Body of pancreas (tissue), 4 donors: ENCODE measurements at regions not wholly inside any gene's neighbourhood (a gene's known extent, or its start where the extent isn't known, plus 50 kb on each side); places are given as distances from the start of the nearest gene placed in this dataset.
"Not testable (repeated sequence)": the region's sequence is repeated elsewhere in the genome, so short reads cannot be mapped to it uniquely, and the experiment has no call there.

Experiments used
- ATAC-seq: fragments of 150-250 bp; one replicate; pipeline ENCODE4 v1.9.1; 2016
- DNase-seq, 4 donors: peaks; one replicate each; pipeline ENCODE4 v3.0.0-alpha.2; 2019
- H3K27ac ChIP-seq, 4 donors: fragments of 200-600 bp; sonication (generic); 1 replicate in 3 of 4; 2 replicates in 1 of 4; pipeline versions ENCODE4 v1.5.1 to v1.6.1; 2016 to 2019; ENCODE audit warnings: mild to moderate bottlenecking in 1 of 4, mixed read lengths in 1 of 4, moderate library complexity in 1 of 4
- H3K27me3 ChIP-seq, 2 donors: fragments of 200-600 bp; sonication (generic); one replicate each; pipeline ENCODE4 v1.6.0; 2016; ENCODE audit warnings: mild to moderate bottlenecking in 1 of 2
- H3K36me3 ChIP-seq, 2 donors: fragments of 200-600 bp; sonication (generic); replicated peaks in 1 of 2; 2 replicates each; pipeline ENCODE4 v1.5.1; 2016; ENCODE audit warnings: low read depth in 2 of 2; ENCODE audit not compliant: insufficient read depth in 1 of 2
- H3K4me1 ChIP-seq: fragments of 200-600 bp; sonication (generic); one replicate; pipeline ENCODE4 v1.6.0; 2016
- H3K4me3 ChIP-seq, 2 donors: fragments of 200-600 bp; sonication (generic); 1 replicate in 1 of 2; 2 replicates in 1 of 2; pipeline ENCODE4 v1.5.1; 2016 to 2019
- H3K9me3 ChIP-seq, 3 donors: fragments of 200-600 bp; sonication (generic); 1 replicate in 2 of 3; 2 replicates in 1 of 3; pipeline ENCODE4 v1.5.1; 2016
- POLR2A ChIP-seq, 3 donors: fragments of 450-650 bp; IDR thresholded peaks; one replicate each; pipeline ENCODE4 v1.6.1; 2016; ENCODE audit warnings: antibody characterized with exemption in 3 of 3, mild to moderate bottlenecking in 2 of 3
- WGBS, 2 donors: methylation state at CpG; one replicate each; pipeline ENCODE4 v1.1.5; 2017; 5-methylcytosine and 5-hydroxymethylcytosine counted together
- intact Hi-C: fragments of 100-400 bp; cut with DNase I; formaldehyde crosslinking; loops from one replicate; pipeline ENCODE4 v1.15.1; 2023
- TF ChIP-seq, protein P1 (sequence below), 7 experiments: fragments of 450-650 bp in 4 of 7; fragments of 200-600 bp in 3 of 7; sonication (generic) in 3 of 7; IDR thresholded peaks; one replicate each; pipeline ENCODE4 v1.5.1; 2016 to 2019; ENCODE audit warnings: antibody characterized with exemption in 7 of 7

DNA sequence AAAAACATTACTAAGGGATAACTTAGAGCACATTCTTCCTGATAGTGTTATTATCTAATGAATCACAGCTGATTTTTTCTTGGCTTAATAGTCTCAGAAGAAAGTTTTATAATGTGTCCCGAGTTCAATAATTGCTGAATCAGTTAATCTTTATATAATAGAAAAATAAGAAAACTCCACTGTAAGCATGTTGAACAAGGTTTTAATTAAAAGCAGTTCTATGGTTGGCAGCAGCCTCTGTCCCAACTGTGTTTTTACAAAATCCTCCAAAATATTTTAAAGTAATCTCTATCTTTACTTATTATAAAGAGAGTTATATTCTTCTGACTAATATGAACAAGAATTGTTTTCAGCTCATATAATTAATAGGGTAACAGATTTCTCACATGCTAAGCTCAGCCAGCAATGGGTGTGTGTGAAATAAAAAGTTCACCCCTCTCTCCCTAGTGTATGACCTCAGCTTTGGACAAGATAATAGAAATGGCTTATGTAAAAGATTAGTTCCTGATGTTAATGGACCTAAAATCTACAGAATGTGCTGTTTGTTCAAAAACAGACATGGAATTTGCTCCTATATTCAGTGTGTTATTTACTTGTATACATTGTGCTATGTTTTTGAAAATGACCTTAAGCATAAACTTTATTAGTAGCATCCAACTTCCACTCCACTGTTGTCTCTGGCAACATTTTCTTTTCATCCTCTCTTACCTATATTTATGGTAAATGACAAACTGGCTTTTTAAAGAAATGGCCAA lies 67.1 kb upstream of the DCN start:
- H3K36me3 ChIP-seq: no peaks in the 10 kb centered on the region
- H3K4me3 ChIP-seq: no peak overlapping the region
- WGBS, 2 donors: 63 to 65% methylated on average over 1 of the region's 1 CpG
- no peaks in the 10 kb centered on the region for H3K27me3 ChIP-seq
- no peaks in the 10 kb centered on the region for H3K4me1 ChIP-seq
- TF ChIP-seq, protein P1, sequence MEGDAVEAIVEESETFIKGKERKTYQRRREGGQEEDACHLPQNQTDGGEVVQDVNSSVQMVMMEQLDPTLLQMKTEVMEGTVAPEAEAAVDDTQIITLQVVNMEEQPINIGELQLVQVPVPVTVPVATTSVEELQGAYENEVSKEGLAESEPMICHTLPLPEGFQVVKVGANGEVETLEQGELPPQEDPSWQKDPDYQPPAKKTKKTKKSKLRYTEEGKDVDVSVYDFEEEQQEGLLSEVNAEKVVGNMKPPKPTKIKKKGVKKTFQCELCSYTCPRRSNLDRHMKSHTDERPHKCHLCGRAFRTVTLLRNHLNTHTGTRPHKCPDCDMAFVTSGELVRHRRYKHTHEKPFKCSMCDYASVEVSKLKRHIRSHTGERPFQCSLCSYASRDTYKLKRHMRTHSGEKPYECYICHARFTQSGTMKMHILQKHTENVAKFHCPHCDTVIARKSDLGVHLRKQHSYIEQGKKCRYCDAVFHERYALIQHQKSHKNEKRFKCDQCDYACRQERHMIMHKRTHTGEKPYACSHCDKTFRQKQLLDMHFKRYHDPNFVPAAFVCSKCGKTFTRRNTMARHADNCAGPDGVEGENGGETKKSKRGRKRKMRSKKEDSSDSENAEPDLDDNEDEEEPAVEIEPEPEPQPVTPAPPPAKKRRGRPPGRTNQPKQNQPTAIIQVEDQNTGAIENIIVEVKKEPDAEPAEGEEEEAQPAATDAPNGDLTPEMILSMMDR (IDR thresholded peaks at IDR 0.05): no peak
- no peak for TF ChIP-seq POLR2A (IDR thresholded peaks at IDR 0.05)
- ATAC-seq (no peak), DNase-seq (no peak)
- H3K27ac ChIP-seq: no peak overlapping the region
- no peaks in the 10 kb centered on the region for H3K9me3 ChIP-seq
- intact Hi-C loops: no loop called here

DNA sequence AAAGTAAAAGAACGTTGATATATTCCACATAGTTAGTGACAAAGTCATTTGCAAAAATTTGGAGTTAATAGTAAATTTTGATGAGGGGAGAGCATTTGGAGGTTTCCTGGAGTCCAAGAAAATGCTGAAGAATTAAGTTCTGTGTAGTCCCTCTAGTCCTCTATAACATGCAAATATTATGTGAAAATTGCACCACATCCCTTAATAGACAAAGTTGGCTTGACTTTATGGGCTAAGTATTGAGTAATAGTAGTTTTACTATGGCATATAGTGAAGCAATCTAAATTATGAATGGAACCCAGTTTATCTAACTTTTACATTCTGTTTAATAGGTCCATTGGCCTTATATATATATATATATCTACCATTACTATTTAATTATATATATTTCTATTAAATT lies 66.4 kb upstream of the DCN start:
- H3K4me1 ChIP-seq: no peaks in the 10 kb centered on the region
- TF ChIP-seq, protein P1 (IDR thresholded peaks at IDR 0.05): no peak
- TF ChIP-seq POLR2A (IDR thresholded peaks at IDR 0.05): no peak
- 59 to 65% methylated on average over 1 of the region's 1 CpG for WGBS, 2 donors
- intact Hi-C loops: no loop called here
- H3K36me3 ChIP-seq: no peaks in the 10 kb centered on the region
- no peak overlapping the region for H3K27ac ChIP-seq
- H3K27me3 ChIP-seq: no peaks in the 10 kb centered on the region
- ATAC-seq (no peak), DNase-seq (no peak)
- H3K9me3 ChIP-seq: no peaks in the 10 kb centered on the region
- H3K4me3 ChIP-seq: no peak overlapping the region

DNA sequence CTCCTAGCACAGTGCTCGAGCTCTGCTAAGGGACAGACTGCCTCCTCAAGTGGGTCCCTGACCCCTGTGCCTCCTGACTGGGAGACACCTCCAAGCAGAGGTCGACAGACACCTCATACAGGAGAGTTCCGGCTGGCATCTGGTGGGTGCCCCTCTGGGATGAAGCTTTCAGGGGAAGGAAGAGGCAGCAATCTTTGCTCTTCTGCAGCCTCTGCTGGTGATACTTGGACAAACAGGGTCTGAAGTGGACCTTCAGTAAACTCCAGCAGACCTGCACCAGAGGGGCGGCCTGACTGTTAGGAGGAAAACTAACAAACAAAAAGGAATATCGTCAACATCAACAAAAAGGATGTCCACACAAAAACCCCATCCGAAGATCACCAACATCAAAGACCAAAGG lies 60.6 kb upstream of the DCN start:
- ATAC-seq, H3K4me3 ChIP-seq, H3K9me3 ChIP-seq, H3K36me3 ChIP-seq, H3K27me3 ChIP-seq, H3K4me1 ChIP-seq, DNase-seq, H3K27ac ChIP-seq, intact Hi-C loops: not testable (repeated sequence)
- 72 to 75% methylated on average over 6 of the region's 6 CpGs for WGBS, 2 donors

DNA sequence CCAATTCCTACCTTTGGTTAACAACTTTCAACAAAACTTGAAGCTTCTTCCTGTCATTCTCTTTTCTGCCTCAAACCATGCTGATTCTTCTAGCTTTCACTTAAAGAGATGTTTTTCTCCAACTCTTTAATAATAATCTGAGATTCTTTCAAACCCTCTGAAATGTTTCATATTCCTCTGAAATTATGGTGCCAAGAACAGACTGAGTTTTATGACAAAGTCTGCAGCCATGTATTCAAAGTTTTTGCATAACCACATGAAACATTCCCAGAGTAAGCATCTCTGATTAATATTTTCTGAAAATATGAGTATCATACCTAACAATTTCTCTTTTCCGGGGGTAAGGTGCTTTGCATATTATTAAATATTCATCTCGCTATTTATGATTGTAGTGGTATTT lies 59.1 kb upstream of the DCN start:
- TF ChIP-seq POLR2A (IDR thresholded peaks at IDR 0.05): no peak
- TF ChIP-seq, protein P1 (IDR thresholded peaks at IDR 0.05): no peak
- WGBS, 2 donors: 84 to 87% methylated on average over 2 of the region's 2 CpGs
- intact Hi-C loops: no loop called here
- DNase-seq (no peak), ATAC-seq (no peak)
- Histone ChIP-seq H3K27me3 (no peaks in the 10 kb centered on the region), H3K4me1 (no peaks in the 10 kb centered on the region), H3K4me3 (no peak overlapping the region), H3K36me3 (no peaks in the 10 kb centered on the region), H3K27ac (no peak overlapping the region), H3K9me3 (no peaks in the 10 kb centered on the region)

DNA sequence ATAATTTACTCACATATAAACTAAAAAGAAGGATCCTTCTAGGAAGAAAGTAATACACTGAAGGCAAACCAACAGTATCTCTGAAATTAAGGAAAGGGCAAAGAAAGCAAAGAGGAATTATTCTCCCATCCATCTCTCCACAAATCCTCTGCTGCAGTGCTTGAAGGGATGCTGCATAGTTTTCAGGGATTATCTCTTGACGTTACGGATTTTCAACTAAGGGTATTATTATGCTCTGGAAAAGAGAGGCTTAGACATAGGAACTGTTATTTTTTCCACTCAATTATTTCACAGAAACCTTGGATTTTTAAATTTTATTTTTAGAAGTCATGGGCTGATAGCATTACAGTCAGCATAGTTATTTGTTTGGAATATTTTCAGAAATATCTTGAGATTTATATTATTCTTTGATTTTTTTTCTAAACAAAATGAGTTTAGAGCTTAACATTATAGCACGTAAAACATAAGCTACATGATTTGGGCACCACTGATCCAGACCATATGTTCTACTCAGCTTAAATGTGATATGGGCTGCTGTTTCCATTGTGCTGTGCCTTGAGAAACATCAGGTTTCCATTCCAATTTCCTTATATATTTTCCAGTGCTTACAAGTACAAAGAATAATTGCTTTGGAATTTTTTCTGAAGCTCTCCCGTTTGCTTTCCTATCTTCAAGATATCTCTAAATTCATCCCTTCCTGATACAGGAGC lies 57.9 kb upstream of the DCN start:
- intact Hi-C loops: no loop called here
- TF ChIP-seq POLR2A (IDR thresholded peaks at IDR 0.05): no peak
- TF ChIP-seq, protein P1 (IDR thresholded peaks at IDR 0.05): no peak

More for the DNA sequence above, 57.9 kb upstream of the DCN start:
- no peaks in the 10 kb centered on the region for H3K36me3 ChIP-seq
- ATAC-seq (no peak), DNase-seq (no peak)
- WGBS, 2 donors: 69 to 74% methylated on average over 4 of the region's 4 CpGs
- H3K9me3 ChIP-seq: no peaks in the 10 kb centered on the region
- no peaks in the 10 kb centered on the region for H3K27me3 ChIP-seq
- H3K4me1 ChIP-seq: no peaks in the 10 kb centered on the region
- no peak overlapping the region for H3K27ac ChIP-seq
- H3K4me3 ChIP-seq: no peak overlapping the region
